HG02610 (cell line): ENCODE measurements at regions not wholly inside any gene's neighbourhood (a gene's known extent, or its start where the extent isn't known, plus 50 kb on each side); places are given as distances from the start of the nearest gene placed in this dataset.

Experiments
- ATAC-seq: cut with Tn5 transposase; IDR thresholded peaks from one replicate; pipeline ENCODE4 v1.9.1; 2021; ENCODE audit warnings: mild to moderate bottlenecking, moderate library complexity; ENCODE audit not compliant: unreplicated experiment

GRCh38 chr9:91120200-91120599, 241.5 kb downstream of the AUH start:
- ATAC-seq: no peak

- ATAC-seq: no peak
These were observed 239.0 kb downstream of the AUH start for GRCh38 chr9:91122755-91123154.

GRCh38 chr9:91126761-91127445, 234.8 kb downstream of the AUH start:
- ATAC-seq: no peak

- no peak for ATAC-seq
These were observed 234.1 kb downstream of the AUH start for GRCh38 chr9:91127653-91128052.

- no peak for ATAC-seq
These were observed 230.9 kb downstream of the AUH start for GRCh38 chr9:91130796-91131318.

GRCh38 chr9:91131433-91131839, 230.3 kb downstream of the AUH start:
- ATAC-seq: peak; percentile 83

- no peak for ATAC-seq
These were observed 229.1 kb downstream of the AUH start for GRCh38 chr9:91132576-91133073.

GRCh38 chr9:91134608-91135007, 227.1 kb downstream of the AUH start:
- no peak for ATAC-seq

- no peak for ATAC-seq
These were observed 224.3 kb downstream of the AUH start for GRCh38 chr9:91137391-91137790.

GRCh38 chr9:91138760-91139159, 223.0 kb downstream of the AUH start:
- no peak for ATAC-seq

- ATAC-seq: no peak
These were observed 220.2 kb downstream of the AUH start for GRCh38 chr9:91141407-91141965.

GRCh38 chr9:91143162-91143561, 218.6 kb downstream of the AUH start:
- ATAC-seq: no peak

- ATAC-seq: no peak
These were observed 218.1 kb downstream of the AUH start for GRCh38 chr9:91143642-91144041.

- ATAC-seq: no peak
These were observed 216.9 kb downstream of the AUH start for GRCh38 chr9:91144769-91145168.

GRCh38 chr9:91145496-91145895, 216.2 kb downstream of the AUH start:
- no peak for ATAC-seq

- no peak for ATAC-seq
These were observed 215.2 kb downstream of the AUH start for GRCh38 chr9:91146391-91147019.

GRCh38 chr9:91147079-91147708, 214.5 kb downstream of the AUH start:
- ATAC-seq: no peak

GRCh38 chr9:91148306-91148705, 213.4 kb downstream of the AUH start:
- ATAC-seq: no peak

GRCh38 chr9:91150273-91150997, 211.3 kb downstream of the AUH start:
- no peak for ATAC-seq

- peak; percentile 79 for ATAC-seq
These were observed 210.6 kb downstream of the AUH start for GRCh38 chr9:91150998-91151717.
